ENCODE measurements at regions not wholly inside any gene's neighbourhood (a gene's known extent, or its start where the extent isn't known, plus 50 kb on each side); places are given as distances from the start of the nearest gene placed in this dataset.

DNA sequence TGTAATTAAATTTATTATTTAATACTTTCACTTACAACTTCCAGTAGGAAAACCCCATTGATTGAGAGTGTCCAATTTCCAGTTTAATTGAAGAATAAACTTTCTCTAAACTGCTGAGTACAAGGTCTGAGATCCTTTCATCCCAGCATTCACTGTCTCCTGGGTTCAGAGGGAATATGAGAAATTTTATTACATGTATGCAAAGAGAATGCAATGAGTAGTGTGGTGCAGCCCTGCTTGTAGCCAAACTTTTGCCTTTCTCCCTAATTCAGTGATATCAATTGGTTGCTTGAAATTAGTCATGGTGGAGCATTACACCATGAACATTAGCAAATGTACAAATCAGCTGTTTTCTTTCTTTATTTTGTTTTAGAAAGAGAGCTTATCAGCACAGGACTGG lies 780.6 kb upstream of the MDGA2 start:
- H4K20me1 ChIP-seq (ENCODE audit: insufficient read depth, low read length) = no peaks in the 10 kb centered on the region
- H3K36me3 ChIP-seq (replicated peaks in 1 of 2; ENCODE audit: control insufficient read depth in 1 of 2, insufficient read depth in 2 of 2, low read length in 2 of 2) = no peaks in the 10 kb centered on the region
- peaks cover 0 to 1% (median 0%) of the 10 kb centered on the region in 7 donors for H3K9me3 Mint-ChIP-seq
- no peaks in the 10 kb centered on the region for H3K27me3 Mint-ChIP-seq (ENCODE audit: low read depth in 3 of 3)
- TF ChIP-seq CTCF (IDR thresholded peaks at IDR 0.05) = no peak
- no peaks in the 10 kb centered on the region for H3K4me1 ChIP-seq (ENCODE audit: control insufficient read depth in 1 of 2, insufficient read depth in 2 of 2, low read length in 2 of 2)
- DNase-seq = no peak
- no peak overlapping the region for H3K9ac ChIP-seq (ENCODE audit: insufficient read depth, low read length, poor library complexity, severe bottlenecking)
- no peak overlapping the region for H3K4me3 Mint-ChIP-seq
- no peaks in the 10 kb centered on the region for H3K79me2 ChIP-seq (ENCODE audit: insufficient read depth, low read length)
- no peaks in the 10 kb centered on the region for H3K36me3 Mint-ChIP-seq
- H3K27me3 ChIP-seq (ENCODE audit: control insufficient read depth in 2 of 2, insufficient read depth in 2 of 2, low read length in 2 of 2) = no peaks in the 10 kb centered on the region
- H3K4me3 ChIP-seq (replicated peaks in 1 of 3; ENCODE audit: low read depth in 2 of 3, low read length in 3 of 3) = no peak overlapping the region
- intact Hi-C loops (cut with micrococcal nuclease) = no loop called here
- H3K4me1 Mint-ChIP-seq = no peaks in the 10 kb centered on the region
- no peak overlapping the region for H3K4me2 ChIP-seq (replicated peaks; ENCODE audit: extremely low read depth, low read length, poor library complexity, severe bottlenecking)
- no peak overlapping the region for H3K27ac Mint-ChIP-seq
- no peak overlapping the region for H2AFZ ChIP-seq (ENCODE audit: insufficient read depth, low read depth, low read length, poor library complexity, severe bottlenecking)
- no peak overlapping the region for H3K27ac ChIP-seq (ENCODE audit: low read depth in 1 of 2, low read length in 2 of 2)
- no peaks in the 10 kb centered on the region for H3K9me3 ChIP-seq (replicated peaks in 1 of 2; ENCODE audit: control insufficient read depth in 1 of 2, insufficient read depth in 1 of 2, low read length in 2 of 2)

GRCh38 chr14:48454887-48455286 lies 779.5 kb upstream of the MDGA2 start:
- TF ChIP-seq CTCF (IDR thresholded peaks at IDR 0.05) = no peak
- Mint-ChIP-seq H3K4me3 (no peak overlapping the region), H3K27ac (no peak overlapping the region), H3K36me3 (no peaks in the 10 kb centered on the region), H3K27me3 (ENCODE audit: low read depth in 3 of 3) (no peaks in the 10 kb centered on the region), H3K4me1 (no peaks in the 10 kb centered on the region), H3K9me3 (peaks cover 0 to 1% (median 0%) of the 10 kb centered on the region in 7 donors)
- H3K27me3 ChIP-seq (ENCODE audit: control insufficient read depth in 2 of 2, insufficient read depth in 2 of 2, low read length in 2 of 2) = no peaks in the 10 kb centered on the region
- no peak overlapping the region for H3K4me3 ChIP-seq (replicated peaks in 1 of 3; ENCODE audit: low read depth in 2 of 3, low read length in 3 of 3)
- no peaks in the 10 kb centered on the region for H3K9me3 ChIP-seq (replicated peaks in 1 of 2; ENCODE audit: control insufficient read depth in 1 of 2, insufficient read depth in 1 of 2, low read length in 2 of 2)
- no peak overlapping the region for H2AFZ ChIP-seq (ENCODE audit: insufficient read depth, low read depth, low read length, poor library complexity, severe bottlenecking)
- H3K4me1 ChIP-seq (ENCODE audit: control insufficient read depth in 1 of 2, insufficient read depth in 2 of 2, low read length in 2 of 2) = no peaks in the 10 kb centered on the region
- no CpG with 5 or more reads among the region's 2 CpGs for WGBS (ENCODE audit: insufficient coverage)
- no peak for DNase-seq
- intact Hi-C loops (cut with micrococcal nuclease) = no loop called here
- H4K20me1 ChIP-seq (ENCODE audit: insufficient read depth, low read length) = no peaks in the 10 kb centered on the region
- H3K4me2 ChIP-seq (replicated peaks; ENCODE audit: extremely low read depth, low read length, poor library complexity, severe bottlenecking) = no peak overlapping the region
- H3K27ac ChIP-seq (ENCODE audit: low read depth in 1 of 2, low read length in 2 of 2) = no peak overlapping the region
- no peak overlapping the region for H3K9ac ChIP-seq (ENCODE audit: insufficient read depth, low read length, poor library complexity, severe bottlenecking)
- H3K36me3 ChIP-seq (replicated peaks in 1 of 2; ENCODE audit: control insufficient read depth in 1 of 2, insufficient read depth in 2 of 2, low read length in 2 of 2) = no peaks in the 10 kb centered on the region
- no peaks in the 10 kb centered on the region for H3K79me2 ChIP-seq (ENCODE audit: insufficient read depth, low read length)
